Erythroblast (primary cell): ENCODE measurements at regions not wholly inside any gene's neighbourhood (a gene's known extent, or its start where the extent isn't known, plus 50 kb on each side); places are given as distances from the start of the nearest gene placed in this dataset.

Experiments used
- GATA1 ChIP-seq: IDR thresholded peaks from 2 replicates; pipeline ENCODE4 v1.6.1; 2011; ENCODE audit warnings: low read depth, mild to moderate bottlenecking, control low read depth, low read length, moderate library complexity
- POLR2A ChIP-seq: IDR thresholded peaks from 2 replicates; pipeline ENCODE4 v1.6.1; 2011; ENCODE audit warnings: mild to moderate bottlenecking, low read length

DNA sequence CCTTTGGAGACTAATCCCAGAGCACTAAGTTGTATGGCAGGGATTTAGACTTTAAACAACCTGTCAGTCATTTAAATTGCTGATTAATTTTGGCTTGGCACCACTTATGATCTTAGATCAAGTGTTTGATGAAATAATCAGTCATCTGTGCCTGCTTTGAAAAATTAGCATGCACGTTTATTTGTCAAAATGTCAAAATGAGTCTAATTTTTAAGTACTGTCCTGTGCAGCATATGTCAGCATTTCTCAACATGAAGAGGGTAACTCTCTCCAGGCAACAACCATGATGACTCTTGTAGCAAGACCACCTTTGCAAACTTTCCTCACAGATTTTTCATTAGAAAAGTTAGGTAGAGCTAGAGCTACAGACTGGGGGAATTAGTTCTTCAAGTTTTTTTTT, 155.7 kb upstream of the GJE1 start:
- TF ChIP-seq POLR2A, result no peak
- no peak for TF ChIP-seq GATA1
